PC-3 (cell line): ENCODE measurements at regions not wholly inside any gene's neighbourhood (a gene's known extent, or its start where the extent isn't known, plus 50 kb on each side); places are given as distances from the start of the nearest gene placed in this dataset.

ENCODE experiments used
- ATAC-seq: fragments of 200-7000 bp; cut with Tn5 transposase; 2 replicates; pipeline ENCODE4 v1.9.1; 2020; ENCODE audit warnings: mild to moderate bottlenecking, moderate library complexity
- BruUV-seq: library from RNA; stranded (reverse); fragments of 400-500 nt; replicated peaks from 2 replicates; lab custom pipeline; 2021; lab: Mats Ljungman, UMichigan
- CTCF ChIA-PET: fragments of 300-600 bp; sonication (Branson Sonifier 250); formaldehyde crosslinking; loops from one replicate; lab custom pipeline; 2022; ENCODE audit warnings: antibody characterized with exemption; lab: Charles Lee
- POLR2A ChIA-PET: fragments of 300-600 bp; sonication (Branson Sonifier 250); formaldehyde crosslinking; loops from one replicate; lab custom pipeline; 2022; ENCODE audit warnings: antibody characterized with exemption; ENCODE audit not compliant: unreplicated experiment; lab: Charles Lee
- DNase-seq: peaks from one replicate; pipeline ENCODE4 v3.0.0-alpha.2; 2015
- H2AFZ ChIP-seq: fragments of 300-600 bp; sonication (generic); 2 replicates; pipeline ENCODE4 v1.6.0; 2016; ENCODE audit warnings: antibody characterized with exemption, low read length
- H3F3A ChIP-seq: fragments of 300-600 bp; sonication (generic); one replicate; pipeline ENCODE4 v1.6.0; 2017; ENCODE audit warnings: antibody characterized with exemption, low read length, control low read depth, mild to moderate bottlenecking; ENCODE audit not compliant: unreplicated experiment
- H3K27ac ChIP-seq: fragments of 300-600 bp; sonication (generic); 2 replicates; pipeline ENCODE4 v1.5.1; 2016; ENCODE audit warnings: mild to moderate bottlenecking, low read length
- H3K27me3 ChIP-seq: fragments of 300-600 bp; sonication (generic); 2 replicates; pipeline ENCODE4 v1.6.1; 2016; ENCODE audit warnings: low read length, mixed read lengths
- H3K36me3 ChIP-seq: fragments of 300-600 bp; sonication (generic); 2 replicates; pipeline ENCODE4 v1.6.1; 2016; ENCODE audit warnings: low read depth, mixed run types, low read length, mixed read lengths
- H3K4me1 ChIP-seq: fragments of 300-600 bp; sonication (generic); 2 replicates; pipeline ENCODE4 v1.5.1; 2016; ENCODE audit warnings: low read length; ENCODE audit not compliant: insufficient read depth
- H3K4me2 ChIP-seq: fragments of 300-600 bp; sonication (generic); 2 replicates; pipeline ENCODE4 v1.6.0; 2016; ENCODE audit warnings: low read length
- H3K4me3 ChIP-seq: fragments of 300-600 bp; sonication (generic); 2 replicates; pipeline ENCODE4 v1.5.1; 2016; ENCODE audit warnings: mild to moderate bottlenecking, low read length, mixed read lengths
- H3K79me2 ChIP-seq: fragments of 300-600 bp; sonication (generic); 2 replicates; pipeline ENCODE4 v1.6.1; 2017; ENCODE audit warnings: low read length, mixed read lengths
- H3K9ac ChIP-seq: fragments of 300-600 bp; sonication (generic); 2 replicates; pipeline ENCODE4 v1.6.0; 2016; ENCODE audit warnings: mild to moderate bottlenecking, low read length
- H3K9me2 ChIP-seq: fragments of 300-600 bp; sonication (generic); replicated peaks from 2 replicates; pipeline ENCODE4 v1.6.1; 2016; ENCODE audit warnings: mixed run types, low read length, mixed read lengths
- H3K9me3 ChIP-seq: fragments of 300-600 bp; sonication (generic); 2 replicates; pipeline ENCODE4 v1.6.1; 2016; ENCODE audit warnings: low read length, mixed read lengths
- H4K20me1 ChIP-seq: fragments of 300-600 bp; sonication (generic); 2 replicates; pipeline ENCODE4 v1.6.1; 2016; ENCODE audit warnings: low read length, mixed read lengths
- EZH2 ChIP-seq: fragments of 300-600 bp; sonication (generic); IDR thresholded peaks from one replicate; pipeline ENCODE4 v1.6.1; 2017; ENCODE audit warnings: antibody characterized with exemption, mild to moderate bottlenecking, low read length; ENCODE audit not compliant: unreplicated experiment
- EZH2phosphoT487 ChIP-seq: fragments of 300-600 bp; sonication (generic); IDR thresholded peaks from 2 replicates; pipeline ENCODE4 v1.6.1; 2018; ENCODE audit warnings: mild to moderate bottlenecking, antibody characterized with exemption, low read length, borderline replicate concordance
- intact Hi-C: fragments of 100-400 bp; cut with micrococcal nuclease; formaldehyde crosslinking; loops from 2 replicates; pipeline ENCODE4 v1.9.0; 2023
- TF ChIP-seq, protein P1 (sequence below): fragments of 300-600 bp; sonication (generic); conservative IDR thresholded peaks from 2 replicates; pipeline ENCODE4 v1.5.1; 2017; ENCODE audit warnings: antibody characterized with exemption, low read depth, mild to moderate bottlenecking, low read length

DNA sequence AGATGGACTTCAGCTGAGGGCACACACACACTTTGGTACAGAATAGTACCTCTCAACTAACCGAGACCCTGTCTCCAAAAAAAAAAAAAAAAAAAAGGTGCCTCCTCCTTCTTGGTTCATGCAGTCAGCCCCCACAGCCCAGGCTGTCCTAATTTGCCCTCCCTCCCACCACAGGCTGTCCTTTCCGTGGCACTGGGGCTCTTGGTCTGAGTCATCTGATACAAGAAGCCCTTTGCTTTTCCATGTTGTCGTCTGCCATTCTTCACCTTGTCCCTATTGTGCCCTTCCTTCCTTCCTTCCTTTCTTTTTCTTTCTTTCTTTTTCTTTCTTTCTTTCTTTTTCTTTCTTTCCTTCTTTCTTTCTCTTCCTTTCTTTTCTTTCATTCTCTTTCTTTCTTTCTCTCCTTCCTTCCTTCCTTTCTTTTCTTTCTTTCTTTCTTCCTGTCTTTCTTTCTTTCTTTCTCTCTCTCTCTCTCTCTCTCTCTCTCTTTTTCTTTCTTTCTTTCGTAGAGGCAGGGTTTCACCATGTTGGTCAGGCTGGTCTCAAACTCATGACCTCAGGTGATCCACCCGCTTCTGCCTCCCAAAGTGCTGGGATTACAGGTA, 96.0 kb upstream of the IKZF1 start:
- H3K4me3 ChIP-seq = no peak overlapping the region
- H3K9me3 ChIP-seq = no peaks in the 10 kb centered on the region
- POLR2A ChIA-PET = no interaction called here
- H3K4me2 ChIP-seq = no peak overlapping the region
- no peaks in the 10 kb centered on the region for H4K20me1 ChIP-seq
- H3F3A ChIP-seq = no peaks in the 10 kb centered on the region
- TF ChIP-seq EZH2 = no peak
- TF ChIP-seq, protein P1, sequence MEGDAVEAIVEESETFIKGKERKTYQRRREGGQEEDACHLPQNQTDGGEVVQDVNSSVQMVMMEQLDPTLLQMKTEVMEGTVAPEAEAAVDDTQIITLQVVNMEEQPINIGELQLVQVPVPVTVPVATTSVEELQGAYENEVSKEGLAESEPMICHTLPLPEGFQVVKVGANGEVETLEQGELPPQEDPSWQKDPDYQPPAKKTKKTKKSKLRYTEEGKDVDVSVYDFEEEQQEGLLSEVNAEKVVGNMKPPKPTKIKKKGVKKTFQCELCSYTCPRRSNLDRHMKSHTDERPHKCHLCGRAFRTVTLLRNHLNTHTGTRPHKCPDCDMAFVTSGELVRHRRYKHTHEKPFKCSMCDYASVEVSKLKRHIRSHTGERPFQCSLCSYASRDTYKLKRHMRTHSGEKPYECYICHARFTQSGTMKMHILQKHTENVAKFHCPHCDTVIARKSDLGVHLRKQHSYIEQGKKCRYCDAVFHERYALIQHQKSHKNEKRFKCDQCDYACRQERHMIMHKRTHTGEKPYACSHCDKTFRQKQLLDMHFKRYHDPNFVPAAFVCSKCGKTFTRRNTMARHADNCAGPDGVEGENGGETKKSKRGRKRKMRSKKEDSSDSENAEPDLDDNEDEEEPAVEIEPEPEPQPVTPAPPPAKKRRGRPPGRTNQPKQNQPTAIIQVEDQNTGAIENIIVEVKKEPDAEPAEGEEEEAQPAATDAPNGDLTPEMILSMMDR = no peak
- TF ChIP-seq EZH2phosphoT487 = no peak
- intact Hi-C loops = no loop called here
- no TSS peak for BruUV-seq
- no peaks in the 10 kb centered on the region for H3K36me3 ChIP-seq
- H3K9ac ChIP-seq = no peak overlapping the region
- no peak for ATAC-seq
- no peak overlapping the region for H3K27ac ChIP-seq
- H2AFZ ChIP-seq = no peak overlapping the region
- no peaks in the 10 kb centered on the region for H3K4me1 ChIP-seq
- CTCF ChIA-PET = no interaction called here
- H3K79me2 ChIP-seq = no peaks in the 10 kb centered on the region
- peaks cover 31% of the 10 kb centered on the region for H3K27me3 ChIP-seq
- DNase-seq = no peak
- no peaks in the 10 kb centered on the region for H3K9me2 ChIP-seq

DNA sequence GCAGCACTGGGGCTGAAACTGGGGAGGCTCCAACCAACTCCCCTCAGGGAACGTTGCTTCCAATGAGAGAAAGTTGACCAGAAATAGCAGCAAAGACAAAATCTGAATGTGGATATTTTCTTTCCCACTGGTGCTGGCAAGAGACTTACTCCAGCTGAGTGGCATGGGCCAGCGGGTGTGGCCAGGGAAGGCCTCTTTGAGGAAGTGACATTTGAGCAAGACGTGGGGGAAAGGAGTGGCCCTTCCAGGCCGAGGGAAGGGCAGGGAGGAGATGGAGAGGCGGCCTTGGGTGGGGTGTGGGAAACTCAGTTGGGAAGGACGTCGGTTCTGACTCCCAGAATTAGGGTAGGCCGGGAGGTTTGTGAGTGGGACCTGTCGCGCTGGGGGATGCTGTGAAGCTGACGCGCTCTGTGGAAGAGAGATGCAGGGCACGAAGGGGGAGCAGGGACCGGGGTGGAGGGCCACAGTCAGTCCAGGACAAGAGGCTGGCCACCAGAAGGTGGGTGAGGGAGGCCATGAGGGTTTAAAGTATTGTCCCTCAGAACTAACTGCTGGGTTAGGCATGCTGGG, 96.7 kb upstream of the IKZF1 start:
- intact Hi-C loops = no loop called here
- Histone ChIP-seq H3K4me2 (no peak overlapping the region), H3F3A (no peaks in the 10 kb centered on the region), H3K9me3 (no peaks in the 10 kb centered on the region), H3K79me2 (no peaks in the 10 kb centered on the region), H3K9ac (no peak overlapping the region), H4K20me1 (no peaks in the 10 kb centered on the region), H3K4me1 (no peaks in the 10 kb centered on the region), H3K27ac (no peak overlapping the region), H3K4me3 (no peak overlapping the region), H3K9me2 (no peaks in the 10 kb centered on the region), H3K36me3 (no peaks in the 10 kb centered on the region), H2AFZ (no peak overlapping the region), H3K27me3 (peaks cover 30% of the 10 kb centered on the region)
- TF ChIP-seq EZH2phosphoT487 (no peak), EZH2 (no peak)
- TF ChIP-seq, protein P1 = no peak
- no peak for DNase-seq
- BruUV-seq = no TSS peak
- ATAC-seq = no peak
- CTCF ChIA-PET = interaction anchor here (0.6 kb wide), 1 partner anchor 955 kb away, joined by 3 read pairs; no protein-coding TSS in a partner anchor
- POLR2A ChIA-PET = no interaction called here

- no peaks in the 10 kb centered on the region for H4K20me1 ChIP-seq
- POLR2A ChIA-PET = no interaction called here
- H2AFZ ChIP-seq = no peak overlapping the region
- H3K4me3 ChIP-seq = no peak overlapping the region
- H3K9ac ChIP-seq = no peak overlapping the region
- ATAC-seq (no peak), DNase-seq (no peak)
- no peaks in the 10 kb centered on the region for H3K9me3 ChIP-seq
- no TSS peak for BruUV-seq
- TF ChIP-seq EZH2phosphoT487 (no peak), EZH2 (no peak)
- TF ChIP-seq, protein P1 = no peak
- no peaks in the 10 kb centered on the region for H3K36me3 ChIP-seq
- H3K4me1 ChIP-seq = no peaks in the 10 kb centered on the region
- intact Hi-C loops = no loop called here
- no peak overlapping the region for H3K4me2 ChIP-seq
- H3K27me3 ChIP-seq = peaks cover 25% of the 10 kb centered on the region
- CTCF ChIA-PET = interaction anchor here (0.6 kb wide), 1 partner anchor 956 kb away, joined by 3 read pairs; no protein-coding TSS in a partner anchor
- no peaks in the 10 kb centered on the region for H3K79me2 ChIP-seq
- H3K27ac ChIP-seq = no peak overlapping the region
- no peaks in the 10 kb centered on the region for H3K9me2 ChIP-seq
- H3F3A ChIP-seq = no peaks in the 10 kb centered on the region
Measured at GRCh38 chr7:50207251-50207564, 97.3 kb upstream of the IKZF1 start.
